Lower leg skin (tissue), 3 donors: ENCODE measurements at regions not wholly inside any gene's neighbourhood (a gene's known extent, or its start where the extent isn't known, plus 50 kb on each side); places are given as distances from the start of the nearest gene placed in this dataset.

Experiments
- POLR2A ChIP-seq, 2 donors: fragments of 450-650 bp; IDR thresholded peaks; one replicate each; pipeline ENCODE4 v1.6.1; 2016 to 2017; ENCODE audit warnings: antibody characterized with exemption in 2 of 2, mild to moderate bottlenecking in 1 of 2, moderate library complexity in 1 of 2
- TF ChIP-seq, protein P1 (sequence below), 3 donors: fragments of 450-650 bp; IDR thresholded peaks; one replicate each; pipeline ENCODE4 v1.5.1; 2016; ENCODE audit warnings: antibody characterized with exemption in 3 of 3, mild to moderate bottlenecking in 3 of 3, moderate library complexity in 2 of 3

DNA sequence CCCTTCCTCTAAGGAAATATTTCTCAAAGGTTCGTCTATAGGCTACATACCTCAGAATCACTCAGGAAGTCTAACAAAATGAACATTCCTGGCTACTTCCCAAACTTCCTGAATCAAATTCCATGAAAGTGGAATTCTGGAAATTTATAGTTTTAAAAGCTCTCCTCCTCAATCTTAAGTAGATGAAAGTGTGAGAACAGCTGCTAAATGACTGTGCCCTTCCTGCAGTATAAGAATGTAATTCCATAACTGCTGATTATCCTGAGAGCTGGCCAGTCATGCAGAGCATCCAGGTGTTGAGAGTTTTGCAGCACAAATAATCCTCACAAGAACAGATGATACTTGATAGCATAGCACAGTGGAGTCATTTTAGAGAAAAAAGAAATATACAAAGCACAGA lies 265.0 kb downstream of the KCNJ3 start:
- TF ChIP-seq, protein P1, sequence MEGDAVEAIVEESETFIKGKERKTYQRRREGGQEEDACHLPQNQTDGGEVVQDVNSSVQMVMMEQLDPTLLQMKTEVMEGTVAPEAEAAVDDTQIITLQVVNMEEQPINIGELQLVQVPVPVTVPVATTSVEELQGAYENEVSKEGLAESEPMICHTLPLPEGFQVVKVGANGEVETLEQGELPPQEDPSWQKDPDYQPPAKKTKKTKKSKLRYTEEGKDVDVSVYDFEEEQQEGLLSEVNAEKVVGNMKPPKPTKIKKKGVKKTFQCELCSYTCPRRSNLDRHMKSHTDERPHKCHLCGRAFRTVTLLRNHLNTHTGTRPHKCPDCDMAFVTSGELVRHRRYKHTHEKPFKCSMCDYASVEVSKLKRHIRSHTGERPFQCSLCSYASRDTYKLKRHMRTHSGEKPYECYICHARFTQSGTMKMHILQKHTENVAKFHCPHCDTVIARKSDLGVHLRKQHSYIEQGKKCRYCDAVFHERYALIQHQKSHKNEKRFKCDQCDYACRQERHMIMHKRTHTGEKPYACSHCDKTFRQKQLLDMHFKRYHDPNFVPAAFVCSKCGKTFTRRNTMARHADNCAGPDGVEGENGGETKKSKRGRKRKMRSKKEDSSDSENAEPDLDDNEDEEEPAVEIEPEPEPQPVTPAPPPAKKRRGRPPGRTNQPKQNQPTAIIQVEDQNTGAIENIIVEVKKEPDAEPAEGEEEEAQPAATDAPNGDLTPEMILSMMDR (IDR thresholded peaks at IDR 0.05): no peak
- no peak for TF ChIP-seq POLR2A (IDR thresholded peaks at IDR 0.05)
